Astrocyte (in vitro differentiated cells and primary cell): ENCODE measurements at regions not wholly inside any gene's neighbourhood (a gene's known extent, or its start where the extent isn't known, plus 50 kb on each side); places are given as distances from the start of the nearest gene placed in this dataset.
"Not testable (repeated sequence)": the region's sequence is repeated elsewhere in the genome, so short reads cannot be mapped to it uniquely, and the experiment has no call there.

ENCODE experiments used
- DNase-seq: peaks from one replicate; pipeline ENCODE4 v3.0.0-alpha.2; 2010; ENCODE audit warnings: low read depth
- FAIRE-seq: peaks from 2 replicates; lab custom pipeline; 2011; peaks lifted over from hg19 to GRCh38; lab: Jason Lieb, UNC
- H2AFZ ChIP-seq: 2 replicates; pipeline ENCODE4 v1.6.0; 2012; ENCODE audit warnings: low read depth, low read length, inconsistent platforms
- H3K27ac ChIP-seq: 2 replicates; pipeline ENCODE4 v1.5.1; 2011; ENCODE audit warnings: low read depth, low read length, inconsistent platforms
- H3K27me3 ChIP-seq: 2 replicates; pipeline ENCODE4 v1.6.0; 2011; ENCODE audit warnings: low read length, inconsistent platforms; ENCODE audit not compliant: insufficient read depth
- H3K36me3 ChIP-seq: 2 replicates; pipeline ENCODE4 v1.5.1; 2011; ENCODE audit warnings: low read length, inconsistent platforms; ENCODE audit not compliant: insufficient read depth
- H3K4me1 ChIP-seq: 2 replicates; pipeline ENCODE4 v1.5.1; 2011; ENCODE audit warnings: low read length, inconsistent platforms; ENCODE audit not compliant: insufficient read depth
- H3K4me2 ChIP-seq: 2 replicates; pipeline ENCODE4 v1.6.0; 2012; ENCODE audit warnings: low read length, inconsistent platforms
- H3K4me3 ChIP-seq: 2 replicates; pipeline ENCODE4 v1.5.1; 2011; ENCODE audit warnings: low read depth, mild to moderate bottlenecking, low read length, inconsistent platforms; ENCODE audit not compliant: insufficient read depth
- H3K79me2 ChIP-seq: 2 replicates; pipeline ENCODE4 v1.6.0; 2012; ENCODE audit warnings: mild to moderate bottlenecking, low read length, inconsistent platforms; ENCODE audit not compliant: insufficient read depth
- H3K9ac ChIP-seq: 2 replicates; pipeline ENCODE4 v1.6.0; 2012; ENCODE audit warnings: mild to moderate bottlenecking, low read length, inconsistent platforms
- H3K9me3 ChIP-seq: 2 replicates; pipeline ENCODE4 v1.5.1; 2012; ENCODE audit warnings: low read depth, mild to moderate bottlenecking, low read length, inconsistent platforms; ENCODE audit not compliant: insufficient read depth
- H4K20me1 ChIP-seq: 2 replicates; pipeline ENCODE4 v1.6.0; 2012; ENCODE audit warnings: low read length, inconsistent platforms; ENCODE audit not compliant: insufficient read depth
- H3K27ac Mint-ChIP-seq: one replicate; pipeline ENCODE4 v1.8.0; 2021; ENCODE audit warnings: mild to moderate bottlenecking, mixed read lengths; ENCODE audit not compliant: unreplicated experiment
- H3K27me3 Mint-ChIP-seq: one replicate; pipeline ENCODE4 v1.8.0; 2021; ENCODE audit warnings: low read depth, mixed read lengths; ENCODE audit not compliant: unreplicated experiment
- H3K36me3 Mint-ChIP-seq: one replicate; pipeline ENCODE4 v1.8.0; 2021; ENCODE audit warnings: low read depth, mixed read lengths; ENCODE audit not compliant: unreplicated experiment
- H3K4me1 Mint-ChIP-seq: one replicate; pipeline ENCODE4 v1.8.0; 2021; ENCODE audit warnings: low read depth, mixed read lengths; ENCODE audit not compliant: unreplicated experiment
- H3K4me3 Mint-ChIP-seq: one replicate; pipeline ENCODE4 v1.8.0; 2021; ENCODE audit warnings: mild to moderate bottlenecking, moderate library complexity, mixed read lengths; ENCODE audit not compliant: unreplicated experiment
- H3K9me3 Mint-ChIP-seq: one replicate; pipeline ENCODE4 v1.8.0; 2021; ENCODE audit warnings: mild to moderate bottlenecking, mixed read lengths; ENCODE audit not compliant: unreplicated experiment
- EZH2 ChIP-seq: IDR thresholded peaks from 2 replicates; pipeline ENCODE4 v1.6.1; 2012; ENCODE audit warnings: mild to moderate bottlenecking, low read length, inconsistent platforms; ENCODE audit not compliant: insufficient read depth
- TF ChIP-seq, protein P1 (sequence below): IDR thresholded peaks from 2 replicates; pipeline ENCODE4 v1.5.1; 2011; ENCODE audit warnings: low read depth, mild to moderate bottlenecking, inconsistent platforms, low read length, moderate library complexity; ENCODE audit not compliant: insufficient read depth

DNA sequence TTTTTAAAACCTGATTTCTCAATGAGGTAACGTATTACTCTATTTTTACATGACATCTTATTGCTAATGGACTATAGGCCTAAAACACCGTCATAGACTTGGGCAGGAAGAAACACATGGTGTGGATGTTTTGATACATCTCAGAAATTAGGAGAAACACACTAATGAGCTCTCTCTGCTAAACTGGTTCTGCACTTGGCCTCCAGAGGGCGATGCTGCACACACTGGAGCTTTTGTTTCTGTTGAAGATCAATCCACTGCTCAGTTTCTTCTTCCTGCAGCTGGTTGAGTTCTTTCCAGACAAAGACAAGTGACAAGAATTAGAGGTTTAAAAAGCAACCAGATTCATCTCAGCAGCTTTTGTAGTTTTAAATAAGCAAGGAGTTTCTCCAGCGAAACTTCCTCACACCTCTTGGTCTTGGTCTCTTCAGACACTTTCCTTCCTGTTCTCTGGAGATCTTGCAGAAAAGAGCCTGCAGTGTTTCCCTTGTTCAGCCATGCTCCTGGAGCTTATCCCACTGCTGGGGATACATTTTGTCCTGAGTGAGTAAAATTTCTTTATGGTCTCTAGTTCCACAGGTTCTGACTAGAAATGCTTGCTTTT is 178.5 kb upstream of the OR4E1 start:
- Histone ChIP-seq H3K4me3 (no peak overlapping the region), H3K79me2 (no peaks in the 10 kb centered on the region), H3K9me3 (no peaks in the 10 kb centered on the region), H3K9ac (no peak overlapping the region), H4K20me1 (no peaks in the 10 kb centered on the region), H3K27me3 (no peaks in the 10 kb centered on the region), H3K4me1 (no peaks in the 10 kb centered on the region), H2AFZ (no peak overlapping the region), H3K27ac (no peak overlapping the region), H3K36me3 (no peaks in the 10 kb centered on the region), H3K4me2 (no peak overlapping the region)
- H3K9me3 Mint-ChIP-seq, result no peaks in the 10 kb centered on the region
- H3K4me1 Mint-ChIP-seq, result no peaks in the 10 kb centered on the region
- FAIRE-seq, result no peak
- no peaks in the 10 kb centered on the region for H3K36me3 Mint-ChIP-seq
- H3K27me3 Mint-ChIP-seq, result no peaks in the 10 kb centered on the region
- no peak for DNase-seq
- TF ChIP-seq, protein P1, sequence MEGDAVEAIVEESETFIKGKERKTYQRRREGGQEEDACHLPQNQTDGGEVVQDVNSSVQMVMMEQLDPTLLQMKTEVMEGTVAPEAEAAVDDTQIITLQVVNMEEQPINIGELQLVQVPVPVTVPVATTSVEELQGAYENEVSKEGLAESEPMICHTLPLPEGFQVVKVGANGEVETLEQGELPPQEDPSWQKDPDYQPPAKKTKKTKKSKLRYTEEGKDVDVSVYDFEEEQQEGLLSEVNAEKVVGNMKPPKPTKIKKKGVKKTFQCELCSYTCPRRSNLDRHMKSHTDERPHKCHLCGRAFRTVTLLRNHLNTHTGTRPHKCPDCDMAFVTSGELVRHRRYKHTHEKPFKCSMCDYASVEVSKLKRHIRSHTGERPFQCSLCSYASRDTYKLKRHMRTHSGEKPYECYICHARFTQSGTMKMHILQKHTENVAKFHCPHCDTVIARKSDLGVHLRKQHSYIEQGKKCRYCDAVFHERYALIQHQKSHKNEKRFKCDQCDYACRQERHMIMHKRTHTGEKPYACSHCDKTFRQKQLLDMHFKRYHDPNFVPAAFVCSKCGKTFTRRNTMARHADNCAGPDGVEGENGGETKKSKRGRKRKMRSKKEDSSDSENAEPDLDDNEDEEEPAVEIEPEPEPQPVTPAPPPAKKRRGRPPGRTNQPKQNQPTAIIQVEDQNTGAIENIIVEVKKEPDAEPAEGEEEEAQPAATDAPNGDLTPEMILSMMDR, result peak; percentile 74
- TF ChIP-seq EZH2, result no peak
- peak overlapping the region; percentile 62 for H3K4me3 Mint-ChIP-seq
- H3K27ac Mint-ChIP-seq, result no peak overlapping the region

DNA sequence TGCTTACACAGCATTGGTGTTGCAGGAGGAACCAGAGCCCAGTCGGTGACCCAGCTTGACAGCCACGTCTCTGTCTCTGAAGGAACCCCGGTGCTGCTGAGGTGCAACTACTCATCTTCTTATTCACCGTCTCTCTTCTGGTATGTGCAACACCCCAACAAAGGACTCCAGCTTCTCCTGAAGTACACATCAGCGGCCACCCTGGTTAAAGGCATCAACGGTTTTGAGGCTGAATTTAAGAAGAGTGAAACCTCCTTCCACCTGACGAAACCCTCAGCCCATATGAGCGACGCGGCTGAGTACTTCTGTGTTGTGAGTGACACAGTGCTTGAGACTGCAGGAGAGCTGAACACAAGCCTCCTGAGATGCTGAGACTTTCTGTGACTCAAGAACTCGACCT is 173.3 kb upstream of the OR4E1 start:
- H3K4me2 ChIP-seq, H3K9me3 Mint-ChIP-seq, H3K4me1 Mint-ChIP-seq, H3K4me1 ChIP-seq, FAIRE-seq, H3K27me3 Mint-ChIP-seq, H3K27ac ChIP-seq, H4K20me1 ChIP-seq, H3K27ac Mint-ChIP-seq, DNase-seq, H3K79me2 ChIP-seq, H3K36me3 Mint-ChIP-seq, H3K9me3 ChIP-seq, H3K4me3 Mint-ChIP-seq, H3K9ac ChIP-seq, H3K27me3 ChIP-seq, H3K4me3 ChIP-seq, H2AFZ ChIP-seq, H3K36me3 ChIP-seq: not testable (repeated sequence)

DNA sequence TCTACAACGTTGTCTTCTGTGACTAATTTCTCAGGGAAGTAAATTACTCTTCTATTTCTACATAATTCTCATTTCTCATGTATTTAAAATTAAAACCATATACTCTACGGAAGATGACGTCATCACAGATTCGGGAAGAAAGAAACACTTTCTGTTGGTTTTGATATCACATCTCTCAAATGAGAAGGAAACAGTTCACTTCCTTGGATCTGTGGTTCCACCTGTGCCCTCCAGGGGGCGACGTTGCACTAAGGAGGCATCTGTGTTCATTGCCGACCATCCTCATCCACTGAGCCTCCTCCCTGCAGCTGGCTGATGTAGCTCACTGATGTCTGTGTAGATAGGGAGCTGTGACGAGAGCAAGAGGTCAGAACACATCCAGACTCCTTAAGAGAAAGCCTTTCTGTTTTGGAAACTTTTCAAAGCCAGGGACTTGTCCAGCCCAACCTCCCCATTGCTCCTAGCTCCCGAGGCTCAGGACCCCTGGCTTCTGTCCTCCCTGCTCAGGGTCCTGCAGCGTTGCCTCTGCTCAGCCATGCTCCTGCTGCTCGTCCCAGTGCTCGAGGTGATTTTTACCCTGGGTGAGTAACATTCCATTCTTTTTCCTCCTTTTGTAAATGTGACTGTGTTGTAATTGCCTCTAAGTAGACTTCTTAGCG is 172.7 kb upstream of the OR4E1 start:
- H3K9ac ChIP-seq, result no peak overlapping the region
- no peak overlapping the region for H3K4me2 ChIP-seq
- H3K79me2 ChIP-seq, result no peaks in the 10 kb centered on the region
- Mint-ChIP-seq H3K4me1 (no peaks in the 10 kb centered on the region), H3K4me3 (no peak overlapping the region), H3K27ac (no peak overlapping the region), H3K27me3 (peaks cover 4% of the 10 kb centered on the region), H3K9me3 (no peaks in the 10 kb centered on the region), H3K36me3 (no peaks in the 10 kb centered on the region)
- no peaks in the 10 kb centered on the region for H3K27me3 ChIP-seq
- TF ChIP-seq, protein P1, result peak; percentile 40
- no peak for TF ChIP-seq EZH2
- FAIRE-seq (no peak), DNase-seq (no peak)
- no peaks in the 10 kb centered on the region for H3K36me3 ChIP-seq
- no peak overlapping the region for H3K27ac ChIP-seq
- no peaks in the 10 kb centered on the region for H3K4me1 ChIP-seq
- H3K4me3 ChIP-seq, result no peak overlapping the region
- H4K20me1 ChIP-seq, result no peaks in the 10 kb centered on the region
- H2AFZ ChIP-seq, result no peak overlapping the region
- no peaks in the 10 kb centered on the region for H3K9me3 ChIP-seq
